Head of caudate nucleus (tissue), 42 donors: ENCODE measurements at regions not wholly inside any gene's neighbourhood (a gene's known extent, or its start where the extent isn't known, plus 50 kb on each side); places are given as distances from the start of the nearest gene placed in this dataset.
"Not testable (repeated sequence)": the region's sequence is repeated elsewhere in the genome, so short reads cannot be mapped to it uniquely, and the experiment has no call there.

ENCODE experiments used
- DNase-seq, 42 donors: peaks; one replicate each; pipeline versions ENCODE4 v3.0.0 to v3.0.0-alpha.2; 2020 to 2021; ENCODE audit warnings: mixed read lengths in 7 of 42
- intact Hi-C: fragments of 100-400 bp; cut with DNase I; formaldehyde crosslinking; loops from one replicate; pipeline ENCODE4 v1.15.0; 2022

DNA sequence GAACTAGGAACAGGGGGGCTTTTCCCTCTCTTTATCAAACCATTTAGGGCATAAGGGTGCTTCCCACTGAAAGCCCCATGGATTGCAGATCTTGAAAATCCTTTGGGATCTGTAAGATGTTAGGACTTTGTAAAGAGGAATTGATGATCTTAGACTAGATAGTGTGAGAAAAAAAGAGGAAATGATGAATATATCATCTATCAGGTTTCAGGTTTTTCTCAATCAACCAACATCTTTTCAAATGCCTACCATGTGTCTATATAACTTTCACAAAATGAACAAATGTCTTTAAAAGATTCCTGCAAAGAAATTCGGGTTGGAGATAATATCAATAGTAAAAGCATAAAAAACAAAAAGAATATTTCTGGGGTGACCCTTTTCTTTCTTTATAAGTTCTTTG is 50.1 kb downstream of the KCNC4 start:
- intact Hi-C loops: no loop called here

DNA sequence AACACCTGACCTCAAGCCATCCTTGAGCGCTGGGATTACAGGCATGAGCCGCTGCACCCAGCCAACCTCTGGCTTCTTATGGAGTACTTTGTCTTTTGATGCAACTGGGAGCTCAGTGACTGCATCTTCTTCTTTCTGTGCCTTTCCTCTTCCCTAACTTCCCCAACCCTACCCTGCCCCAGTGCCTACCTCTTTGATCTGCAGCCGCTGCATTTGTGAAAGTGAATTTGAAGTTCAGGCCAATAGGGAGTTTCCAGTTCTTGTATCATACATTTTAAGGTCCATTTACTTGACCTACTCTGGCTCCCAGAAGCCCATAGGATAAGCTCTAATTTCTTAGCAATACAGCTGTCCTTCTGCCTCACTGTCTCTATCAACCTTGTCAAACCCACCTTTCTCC is 52.2 kb downstream of the KCNC4 start:
- no peak for DNase-seq
- intact Hi-C loops: no loop called here

More for the DNA sequence above, 50.1 kb downstream of the KCNC4 start:
- DNase-seq: no peak

DNA sequence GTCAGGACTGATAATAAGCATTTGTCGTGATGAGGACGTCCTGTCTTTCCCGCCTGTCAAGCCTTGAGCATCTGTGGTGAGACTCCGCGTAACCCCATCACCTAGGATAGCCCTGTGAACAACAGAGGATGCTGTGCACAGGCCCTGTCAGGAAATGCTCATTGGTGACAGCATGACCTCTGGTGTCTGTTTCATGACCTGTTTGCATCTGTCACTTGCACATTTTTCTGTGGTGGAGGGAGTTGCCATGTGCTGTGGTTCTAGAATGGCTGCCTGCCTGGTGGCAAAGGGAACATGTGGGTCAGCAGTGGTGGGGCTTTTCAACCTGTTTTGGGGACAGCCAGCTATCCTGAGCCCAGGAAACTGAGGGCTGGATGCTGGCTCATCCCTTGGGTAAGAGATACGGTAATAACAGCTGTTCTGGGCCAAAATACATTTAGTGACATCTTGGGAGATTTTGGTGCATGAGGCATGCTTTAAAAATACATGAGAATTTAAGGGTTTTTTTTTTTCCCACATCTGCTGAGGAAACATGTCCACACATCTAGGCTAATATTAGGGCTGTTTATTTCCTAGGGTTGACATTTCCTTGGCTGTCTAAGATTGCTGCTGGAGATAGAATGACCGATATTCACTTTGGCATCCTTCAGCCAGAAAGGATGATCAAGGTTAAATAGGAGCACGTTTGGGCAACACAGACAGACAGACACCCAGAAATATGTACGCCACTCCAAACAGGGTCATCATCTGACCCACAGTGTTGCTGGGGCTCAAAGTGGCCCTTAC is 52.9 kb downstream of the KCNC4 start:
- DNase-seq: no peak
- intact Hi-C loops: no loop called here

DNA sequence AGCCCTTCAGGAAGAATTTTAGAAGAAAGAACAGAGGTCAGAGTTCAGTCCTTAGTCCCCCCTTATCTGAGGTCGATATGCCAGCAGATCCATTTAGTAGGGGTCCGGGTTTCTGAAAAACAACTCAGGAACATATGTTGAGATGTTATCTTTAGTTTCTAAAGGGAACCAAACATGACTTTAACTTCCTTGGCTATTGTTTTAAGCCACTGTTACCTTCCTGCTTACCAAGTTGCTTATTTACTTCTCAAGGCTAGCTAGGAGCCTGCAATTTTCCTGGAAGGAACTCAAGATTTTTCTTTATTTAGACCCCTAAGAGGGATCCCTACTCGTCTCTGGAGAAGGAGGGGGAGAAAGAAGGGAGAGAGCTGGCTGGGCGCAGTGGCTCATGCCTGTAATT is 54.3 kb downstream of the KCNC4 start:
- DNase-seq: no peak
- intact Hi-C loops: no loop called here

DNA sequence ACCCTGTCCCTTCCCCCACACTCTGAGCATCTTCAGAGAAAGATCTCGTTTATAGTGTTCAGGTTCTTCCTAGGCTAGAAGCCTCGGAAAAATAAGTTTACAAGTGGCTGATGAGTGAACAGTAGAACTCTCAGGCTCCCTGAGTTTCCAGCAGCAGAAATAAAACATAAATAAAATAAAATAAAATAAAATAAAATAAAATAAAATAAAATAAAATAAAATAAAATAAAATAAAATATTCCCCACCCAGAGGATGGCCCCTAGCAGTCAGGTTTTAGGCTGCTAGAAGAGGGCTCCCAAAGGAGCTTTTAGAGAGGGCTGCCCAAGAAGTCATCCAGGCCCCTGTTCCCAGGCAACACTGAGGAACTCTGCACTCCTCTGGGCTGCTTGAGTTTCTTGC is 55.1 kb downstream of the KCNC4 start:
- intact Hi-C loops: no loop called here
- no peak for DNase-seq

DNA sequence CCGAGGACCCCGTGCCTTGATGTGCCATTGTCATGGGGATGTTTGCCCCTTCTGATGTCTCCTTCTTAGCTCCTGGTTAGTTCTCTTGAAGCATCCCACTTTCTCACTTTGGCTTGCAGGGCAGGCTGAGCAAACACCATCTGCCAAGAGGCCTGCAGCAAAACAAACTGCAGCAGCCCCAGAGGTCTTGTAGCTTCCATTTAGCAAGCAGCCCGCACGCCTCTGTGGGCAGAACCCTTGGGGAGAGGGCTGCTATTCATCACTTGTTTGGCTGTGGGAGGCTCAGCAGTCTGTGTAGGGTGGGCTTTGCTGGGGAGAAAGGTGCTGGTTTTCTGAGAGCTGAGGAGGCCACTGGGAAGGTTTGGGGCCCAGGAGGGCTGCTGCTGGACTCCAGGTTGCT is 56.7 kb downstream of the KCNC4 start:
- intact Hi-C loops: no loop called here
- no peak for DNase-seq

DNA sequence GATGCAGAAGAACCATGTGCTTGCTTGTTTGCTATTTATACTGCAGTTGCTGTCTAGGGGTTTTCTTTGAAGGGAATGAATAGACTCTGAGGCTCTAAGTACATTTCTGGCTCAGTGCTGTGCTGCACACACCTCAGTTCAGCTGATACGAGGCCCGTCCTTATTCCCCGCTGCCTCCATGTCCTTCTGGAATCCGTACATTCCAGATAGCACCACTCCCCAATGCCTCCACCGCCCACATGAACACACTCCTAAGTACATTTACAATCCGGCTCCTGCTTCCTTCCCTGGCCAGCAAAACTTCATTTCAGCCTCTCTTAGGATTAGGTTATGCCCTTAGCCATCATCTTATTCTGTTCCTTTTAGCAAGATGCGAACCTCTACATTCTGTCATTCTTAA is 57.1 kb downstream of the KCNC4 start:
- intact Hi-C loops: no loop called here
- no peak for DNase-seq

DNA sequence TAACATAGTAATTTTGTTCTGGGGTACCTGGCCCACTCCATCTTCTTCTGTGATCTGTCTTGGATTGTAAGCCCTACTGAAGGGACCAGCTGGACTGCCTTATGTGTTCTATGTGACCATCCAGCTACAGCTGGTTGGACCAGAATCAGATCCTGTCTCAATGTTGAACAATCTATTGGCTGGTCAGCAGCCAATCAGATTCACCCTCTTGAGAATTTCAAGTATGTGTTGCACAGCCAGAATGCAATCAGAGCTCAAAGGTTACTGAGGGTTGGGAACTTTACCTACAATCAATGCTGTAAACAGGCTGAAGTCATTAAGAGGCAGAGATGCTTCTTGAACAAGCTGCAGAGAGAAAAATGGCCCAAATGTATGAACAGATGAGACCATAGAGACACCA is 61.9 kb downstream of the KCNC4 start:
- no peak for DNase-seq
- intact Hi-C loops: no loop called here

DNA sequence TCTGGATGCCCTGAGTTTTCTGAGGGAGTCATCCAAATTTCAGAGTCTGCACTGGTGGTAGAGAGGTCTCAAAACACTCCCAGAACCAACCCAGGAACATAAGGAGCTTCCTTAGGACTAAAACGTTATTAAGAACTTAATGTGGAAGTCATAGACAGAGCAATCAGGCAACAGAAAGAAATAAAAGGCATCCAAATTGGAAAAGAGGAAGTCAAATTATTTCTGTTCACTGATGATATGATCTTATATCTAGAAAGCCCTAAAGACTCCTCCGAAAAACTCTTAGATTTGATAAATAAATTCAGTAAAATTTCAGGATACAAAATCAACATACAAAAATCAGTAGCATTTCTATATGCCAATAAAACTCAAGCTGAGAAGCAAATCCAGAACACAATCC is 63.7 kb downstream of the KCNC4 start:
- DNase-seq, intact Hi-C loops: not testable (repeated sequence)

DNA sequence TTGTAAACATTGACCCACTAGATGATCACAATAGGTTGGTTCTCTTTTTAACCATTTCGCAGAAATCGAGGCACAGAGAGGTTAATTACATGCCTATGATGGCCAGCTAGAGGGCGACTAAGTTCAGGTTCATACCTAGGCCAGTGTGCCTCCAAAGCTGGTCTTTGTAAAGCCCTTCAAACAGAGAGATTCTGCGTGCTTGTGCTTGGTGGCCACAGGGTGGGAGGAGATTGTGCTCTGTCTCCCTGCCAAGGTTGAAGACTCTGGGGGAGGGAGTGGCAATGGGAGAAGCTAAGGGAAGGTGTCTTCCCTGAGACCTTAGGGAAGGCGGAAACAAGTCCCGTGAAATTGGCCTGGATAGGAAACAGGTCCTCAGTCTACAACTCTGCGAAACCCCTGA is 59.1 kb upstream of the RBM15 start:
- intact Hi-C loops: no loop called here

DNA sequence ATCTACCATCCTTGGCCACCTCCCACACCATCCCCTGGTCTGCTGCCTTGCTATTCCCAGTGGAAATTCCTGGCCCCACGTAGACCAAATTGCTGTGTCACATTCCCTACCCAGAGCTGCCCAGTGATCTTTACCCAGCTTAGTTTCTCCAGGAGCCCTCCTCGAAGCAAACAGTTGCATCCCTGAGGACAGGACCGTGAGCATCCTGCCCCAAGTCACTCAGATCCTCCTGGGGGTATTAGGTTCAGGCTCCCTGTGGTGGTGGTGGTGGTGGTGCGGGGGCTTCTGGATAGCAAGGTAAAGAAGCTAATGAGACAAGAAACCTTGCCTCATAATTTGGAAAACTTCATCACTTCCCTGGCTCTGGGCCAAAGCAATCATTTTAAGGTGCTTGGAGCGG is 58.4 kb upstream of the RBM15 start:
- no peak for DNase-seq
- intact Hi-C loops: no loop called here

More for the DNA sequence above, 59.1 kb upstream of the RBM15 start:
- no peak for DNase-seq

DNA sequence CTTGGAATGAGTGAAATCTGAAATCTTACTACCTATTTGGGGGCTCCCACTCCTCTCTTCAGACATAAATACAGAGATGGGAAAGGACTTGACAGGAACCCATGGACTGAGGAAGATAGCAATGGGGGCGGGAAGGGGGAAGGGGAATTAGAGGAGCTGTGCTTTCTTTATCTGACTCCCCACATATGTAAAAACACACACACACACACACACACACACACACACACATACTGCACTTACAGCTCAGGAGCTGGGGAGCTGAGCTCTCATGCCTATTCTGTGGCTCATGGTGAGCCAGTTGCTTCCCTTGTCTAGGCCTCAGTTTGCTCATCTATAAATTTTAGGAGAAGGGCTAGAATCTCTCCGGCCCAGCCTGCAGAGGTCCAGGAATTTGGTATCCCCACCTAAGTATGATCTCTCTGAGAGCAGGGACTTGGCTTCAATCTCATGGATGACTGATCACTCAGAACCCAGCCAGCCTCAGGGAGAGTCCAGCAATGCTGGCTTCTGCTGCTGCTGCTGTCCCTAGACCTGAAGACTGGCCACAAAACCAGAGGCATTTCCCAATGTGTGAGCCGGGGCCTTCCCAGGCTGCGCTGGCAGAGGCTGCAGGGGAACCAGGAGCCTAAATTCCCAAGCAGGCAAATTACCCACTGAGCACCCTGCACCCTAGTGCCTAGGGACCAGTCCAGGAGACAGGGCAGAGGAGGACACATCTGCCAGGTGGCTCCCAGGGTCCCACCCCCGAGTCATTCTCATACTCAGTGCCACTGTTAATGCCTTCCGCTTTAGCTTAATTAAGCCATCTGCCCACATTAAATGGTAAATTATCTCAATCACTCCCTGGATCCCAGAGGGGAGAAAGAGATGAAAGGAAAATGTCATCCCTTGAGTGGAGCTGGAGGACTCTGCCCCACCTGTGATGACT is 57.5 kb upstream of the RBM15 start:
- DNase-seq: no peak

DNA sequence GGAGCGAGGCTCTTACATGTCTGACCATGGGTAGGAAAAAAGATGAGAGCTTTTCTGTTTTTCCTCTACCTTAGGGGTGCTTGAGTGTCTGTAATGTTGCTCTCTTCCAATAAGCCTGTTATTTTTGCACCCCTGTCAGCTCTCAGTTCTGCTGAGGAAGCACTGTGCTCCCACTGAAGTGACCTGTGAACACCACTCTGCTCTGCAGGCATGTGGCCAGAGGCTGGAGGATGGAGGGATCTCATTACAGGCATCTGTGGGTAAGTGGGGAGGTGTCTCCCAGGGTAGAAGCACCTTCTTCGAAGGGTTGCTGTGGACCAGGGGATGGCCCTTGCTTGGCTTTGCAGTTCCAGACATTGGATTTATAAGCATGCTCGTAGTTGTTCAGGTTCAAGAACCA is 56.8 kb upstream of the RBM15 start:
- intact Hi-C loops: no loop called here
- DNase-seq: no peak

More for the DNA sequence above, 57.5 kb upstream of the RBM15 start:
- intact Hi-C loops: no loop called here

DNA sequence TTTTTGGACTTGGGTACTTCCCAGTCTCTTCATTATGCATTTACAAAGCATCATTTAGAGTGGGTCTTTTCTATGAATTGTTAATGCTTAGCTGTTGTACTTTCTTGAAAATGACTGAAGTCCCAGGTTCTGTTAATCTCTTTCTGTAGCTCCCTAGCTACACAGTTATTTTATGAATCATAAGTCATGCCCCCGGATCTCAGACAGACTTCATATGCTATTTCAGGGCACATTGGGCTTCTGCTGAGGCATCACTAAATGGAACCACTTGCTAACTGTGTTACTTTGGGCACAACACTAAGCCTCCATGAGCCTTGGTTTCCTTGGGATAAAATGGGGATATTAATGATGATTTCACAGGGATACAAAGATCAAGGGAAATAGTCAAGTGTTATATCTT is 55.5 kb upstream of the RBM15 start:
- DNase-seq: peak in 10 of 42 donors; percentile 7 to 54 (median 36)
- intact Hi-C loops: no loop called here

DNA sequence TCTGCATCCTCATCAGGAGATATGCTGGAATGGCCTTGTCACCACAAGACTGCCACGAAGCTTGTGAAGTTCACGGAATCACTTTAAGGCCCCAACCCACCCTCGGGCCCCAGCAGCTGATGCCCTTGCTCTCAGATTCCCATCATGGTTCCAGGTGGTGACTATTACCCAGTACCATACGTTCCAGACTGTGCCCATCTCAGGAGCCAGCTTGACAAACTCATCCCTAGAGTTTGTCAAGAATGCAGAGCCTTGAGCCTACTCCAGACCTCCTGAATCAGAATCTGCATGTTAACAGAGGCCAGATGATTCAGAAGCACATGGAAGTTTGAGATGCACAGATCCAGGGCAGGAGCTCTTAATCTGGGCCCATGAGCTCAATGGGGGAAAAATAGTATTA is 53.9 kb upstream of the RBM15 start:
- no peak for DNase-seq
- intact Hi-C loops: no loop called here

DNA sequence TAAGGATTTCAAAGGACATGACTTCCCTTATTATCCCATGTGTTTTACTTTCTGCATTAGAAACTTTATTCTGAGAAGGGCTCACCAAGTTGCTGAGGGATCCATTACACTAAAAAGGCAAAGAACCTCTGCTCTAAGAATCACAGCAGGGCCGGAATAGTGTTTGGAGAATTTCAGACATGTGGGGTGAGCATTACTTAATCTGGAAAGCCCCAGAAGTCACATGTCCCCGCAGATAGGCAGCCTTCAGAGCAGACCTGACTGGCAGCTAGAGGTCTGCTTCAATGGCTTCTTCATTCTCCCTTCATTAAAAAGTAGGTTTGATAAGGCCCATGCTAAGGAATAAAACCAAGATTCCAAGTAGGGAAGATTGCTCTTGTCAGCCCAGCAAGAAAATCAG is 52.6 kb upstream of the RBM15 start:
- DNase-seq: no peak

DNA sequence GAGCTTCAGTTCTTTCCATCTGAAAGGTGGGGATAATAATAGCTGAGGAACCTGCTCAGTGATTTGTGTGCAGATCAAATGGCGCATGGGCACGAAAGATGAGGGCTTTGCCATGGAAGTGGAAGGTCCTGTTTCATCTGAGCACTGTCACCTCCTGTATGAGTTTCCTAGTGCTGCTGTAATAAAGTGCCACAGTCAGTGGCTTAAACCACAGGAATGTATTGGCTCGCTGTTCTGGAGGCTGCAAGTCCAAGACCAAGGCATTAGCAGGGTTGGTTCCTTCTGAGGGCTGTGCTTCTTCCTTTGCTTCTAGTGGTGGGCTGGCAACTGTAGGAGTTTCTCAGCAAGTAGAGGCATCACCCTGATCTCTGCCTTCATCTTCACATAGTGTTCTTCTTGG is 51.1 kb upstream of the RBM15 start:
- DNase-seq: no peak
- intact Hi-C loops: no loop called here

More for the DNA sequence above, 52.6 kb upstream of the RBM15 start:
- intact Hi-C loops: no loop called here
